Stimulated activated CD4-positive, alpha-beta T cell treated with anti-CD3 and anti-CD28 coated beads, Interleukin-12 subunit alpha, Interleukin-12 subunit beta, amount 100 ng/mL, for 24 hours (primary cell): ENCODE measurements at regions not wholly inside any gene's neighbourhood (a gene's known extent, or its start where the extent isn't known, plus 50 kb on each side); places are given as distances from the start of the nearest gene placed in this dataset.

ENCODE experiments used
- DNase-seq, 2 experiments: peaks; one replicate each; pipeline ENCODE4 v3.0.0-alpha.2; 2020; ENCODE audit warnings: low read depth in 2 of 2

- no peak for DNase-seq
These were observed 526.1 kb upstream of the GBE1 start for GRCh38 chr3:82287562-82287961.

- DNase-seq, result no peak
These were observed 519.8 kb upstream of the GBE1 start for GRCh38 chr3:82281205-82281604.

GRCh38 chr3:82276992-82277391 is 515.5 kb upstream of the GBE1 start:
- no peak for DNase-seq

- DNase-seq, result no peak
These were observed 513.5 kb upstream of the GBE1 start for GRCh38 chr3:82274897-82275296.

- no peak for DNase-seq
These were observed 504.3 kb upstream of the GBE1 start for GRCh38 chr3:82265747-82266146.

- no peak for DNase-seq
These were observed 500.7 kb upstream of the GBE1 start for GRCh38 chr3:82262193-82262592.

- no peak for DNase-seq
These were observed 500.2 kb upstream of the GBE1 start for GRCh38 chr3:82261637-82262036.

- DNase-seq, result no peak
These were observed 499.6 kb upstream of the GBE1 start for GRCh38 chr3:82261013-82261412.

GRCh38 chr3:82259994-82260393 is 498.5 kb upstream of the GBE1 start:
- DNase-seq, result no peak

GRCh38 chr3:82240322-82240721 is 478.9 kb upstream of the GBE1 start:
- DNase-seq, result no peak

- DNase-seq, result no peak
These were observed 474.8 kb upstream of the GBE1 start for GRCh38 chr3:82236257-82236656.

GRCh38 chr3:82229397-82229796 is 468.0 kb upstream of the GBE1 start:
- DNase-seq, result no peak

GRCh38 chr3:82224661-82225060 is 463.2 kb upstream of the GBE1 start:
- DNase-seq, result no peak

- DNase-seq, result no peak
These were observed 461.0 kb upstream of the GBE1 start for GRCh38 chr3:82222401-82222800.

GRCh38 chr3:82217571-82217970 is 456.1 kb upstream of the GBE1 start:
- DNase-seq, result no peak

GRCh38 chr3:82208002-82208710 is 446.7 kb upstream of the GBE1 start:
- no peak for DNase-seq

GRCh38 chr3:82202269-82202668 is 440.8 kb upstream of the GBE1 start:
- DNase-seq, result no peak

- DNase-seq, result no peak
These were observed 439.9 kb upstream of the GBE1 start for GRCh38 chr3:82201316-82201715.

- DNase-seq, result no peak
These were observed 436.6 kb upstream of the GBE1 start for GRCh38 chr3:82198009-82198408.

GRCh38 chr3:82196645-82197044 is 435.2 kb upstream of the GBE1 start:
- no peak for DNase-seq

GRCh38 chr3:82194870-82195269 is 433.4 kb upstream of the GBE1 start:
- no peak for DNase-seq

- DNase-seq, result no peak
These were observed 424.6 kb upstream of the GBE1 start for GRCh38 chr3:82186017-82186416.

GRCh38 chr3:82179291-82179690 is 417.8 kb upstream of the GBE1 start:
- no peak for DNase-seq

GRCh38 chr3:82178291-82178690 is 416.8 kb upstream of the GBE1 start:
- DNase-seq, result no peak
